Ovary (tissue), 7 donors: ENCODE measurements at regions not wholly inside any gene's neighbourhood (a gene's known extent, or its start where the extent isn't known, plus 50 kb on each side); places are given as distances from the start of the nearest gene placed in this dataset.

ENCODE experiments used
- DNase-seq, 5 donors: peaks; one replicate each; pipeline ENCODE4 v3.0.0-alpha.2; 2019 to 2020
- H3K27ac ChIP-seq, 2 donors: fragments of 200-600 bp; one replicate each; pipeline versions ENCODE4 v1.5.1 to v1.8.0; 2019 to 2022
- H3K27me3 ChIP-seq: fragments of 200-600 bp; one replicate; pipeline ENCODE4 v1.8.0; 2022
- H3K36me3 ChIP-seq: fragments of 200-600 bp; sonication (generic); one replicate; pipeline ENCODE4 v1.5.1; 2019
- H3K4me1 ChIP-seq: one replicate; pipeline ENCODE4 v1.8.1; 2013; ENCODE audit warnings: mild to moderate bottlenecking, moderate library complexity; ENCODE audit not compliant: insufficient read depth
- H3K4me3 ChIP-seq: fragments of 200-600 bp; sonication (generic); one replicate; pipeline ENCODE4 v1.5.1; 2017
- H3K9me3 ChIP-seq, 2 donors: fragments of 200-600 bp in 1 of 2; sonication (generic) in 1 of 2; one replicate each; pipeline versions ENCODE4 v1.5.1 to v1.8.1; 2013 to 2019; ENCODE audit warnings: mild to moderate bottlenecking in 1 of 2, moderate library complexity in 1 of 2
- EP300 ChIP-seq: sonication (generic); formaldehyde crosslinking; IDR thresholded peaks from one replicate; pipeline ENCODE4 v1.6.1; 2017; ENCODE audit warnings: antibody characterized with exemption
- POLR2A ChIP-seq: fragments of 450-650 bp; IDR thresholded peaks from one replicate; pipeline ENCODE4 v1.6.1; 2017; ENCODE audit warnings: antibody characterized with exemption, mild to moderate bottlenecking, moderate library complexity
- WGBS, 3 donors: extraction: QIAGEN DNeasy Blood & Tissue Kit in 1 of 3; methylation state at CpG; one replicate each; pipeline versions ENCODE4 v1.1.5 to v1.1.7; 2013 to 2017; 5-methylcytosine and 5-hydroxymethylcytosine counted together
- intact Hi-C, 4 donors: fragments of 100-400 bp; cut with DNase I; formaldehyde crosslinking; loops; one replicate each; pipeline versions ENCODE4 v1.11.0 to v1.15.1; 2022 to 2023
- TF ChIP-seq, protein P1 (sequence below), 3 donors: fragments of 450-650 bp in 2 of 3; fragments of 200-600 bp in 1 of 3; IDR thresholded peaks; one replicate each; pipeline versions ENCODE4 v1.5.1 to v1.8.0; 2016 to 2022; ENCODE audit warnings: antibody characterized with exemption in 3 of 3, mild to moderate bottlenecking in 1 of 3
- donor health status: DM: no; HTN: no; CAD: no; lungs with moderate emphysema.
- donor health status: DM: no; HTN: no; CAD: no.
- donor health status: Bipolar disorder and iron deficiency.
- donor health status: DM: no; HTN: no; CAD: no.
- donor health status: DM: yes; HTN: yes; CAD: no.

DNA sequence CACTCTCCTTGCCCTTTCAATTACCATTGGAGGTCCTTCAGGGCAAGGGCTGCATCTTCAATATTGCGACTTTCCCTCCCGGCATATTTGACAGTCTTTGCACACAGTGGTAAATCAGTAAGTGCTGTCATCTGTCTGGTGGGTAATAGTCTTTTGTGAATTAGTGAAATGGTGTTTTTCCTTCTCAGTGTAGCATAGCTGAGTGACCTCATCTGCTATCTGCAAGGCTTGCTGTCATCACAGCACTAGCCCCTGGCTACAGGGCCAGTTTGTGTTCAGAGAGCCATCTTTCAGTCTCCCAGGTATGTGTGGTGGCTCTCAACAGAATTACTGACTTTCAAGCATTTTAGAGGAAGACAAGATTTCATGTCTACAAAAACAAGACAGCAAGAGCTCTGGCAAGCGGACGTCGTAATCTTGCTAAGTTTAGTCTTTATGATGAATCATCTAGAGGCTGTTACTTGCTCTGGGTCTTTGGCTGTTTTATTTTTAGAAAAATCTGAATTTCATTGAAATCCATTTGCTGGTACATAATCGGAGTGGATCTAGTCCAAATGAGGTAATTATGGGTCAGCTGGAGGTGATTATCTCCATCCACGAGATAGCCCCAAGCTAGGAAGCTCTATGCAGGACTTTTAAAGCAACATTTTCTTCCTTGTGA lies 528.9 kb downstream of the EPM2A start:
- TF ChIP-seq POLR2A, result no peak
- TF ChIP-seq, protein P1, sequence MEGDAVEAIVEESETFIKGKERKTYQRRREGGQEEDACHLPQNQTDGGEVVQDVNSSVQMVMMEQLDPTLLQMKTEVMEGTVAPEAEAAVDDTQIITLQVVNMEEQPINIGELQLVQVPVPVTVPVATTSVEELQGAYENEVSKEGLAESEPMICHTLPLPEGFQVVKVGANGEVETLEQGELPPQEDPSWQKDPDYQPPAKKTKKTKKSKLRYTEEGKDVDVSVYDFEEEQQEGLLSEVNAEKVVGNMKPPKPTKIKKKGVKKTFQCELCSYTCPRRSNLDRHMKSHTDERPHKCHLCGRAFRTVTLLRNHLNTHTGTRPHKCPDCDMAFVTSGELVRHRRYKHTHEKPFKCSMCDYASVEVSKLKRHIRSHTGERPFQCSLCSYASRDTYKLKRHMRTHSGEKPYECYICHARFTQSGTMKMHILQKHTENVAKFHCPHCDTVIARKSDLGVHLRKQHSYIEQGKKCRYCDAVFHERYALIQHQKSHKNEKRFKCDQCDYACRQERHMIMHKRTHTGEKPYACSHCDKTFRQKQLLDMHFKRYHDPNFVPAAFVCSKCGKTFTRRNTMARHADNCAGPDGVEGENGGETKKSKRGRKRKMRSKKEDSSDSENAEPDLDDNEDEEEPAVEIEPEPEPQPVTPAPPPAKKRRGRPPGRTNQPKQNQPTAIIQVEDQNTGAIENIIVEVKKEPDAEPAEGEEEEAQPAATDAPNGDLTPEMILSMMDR (IDR thresholded peaks at IDR 0.05), result no peak
- TF ChIP-seq EP300, result no peak
- no peaks in the 10 kb centered on the region for H3K27me3 ChIP-seq
- H3K36me3 ChIP-seq, result no peaks in the 10 kb centered on the region
- no peaks in the 10 kb centered on the region for H3K9me3 ChIP-seq
- DNase-seq, result peak in 1 of 5 donors; percentile 20
- H3K27ac ChIP-seq, result no peak overlapping the region
- no peak overlapping the region for H3K4me3 ChIP-seq
- intact Hi-C loops, result no loop called here
- peaks cover 1% of the 10 kb centered on the region for H3K4me1 ChIP-seq
- 32 to 48% (median 37%) methylated on average over 7 of the region's 7 CpGs for WGBS, 3 donors

GRCh38 chr6:145208474-145208873 lies 526.8 kb downstream of the EPM2A start:
- Histone ChIP-seq H3K4me3 (no peak overlapping the region), H3K27ac (no peak overlapping the region), H3K36me3 (no peaks in the 10 kb centered on the region), H3K27me3 (no peaks in the 10 kb centered on the region), H3K4me1 (peaks cover 1% of the 10 kb centered on the region), H3K9me3 (no peaks in the 10 kb centered on the region)
- WGBS, 3 donors, result 64 to 77% (median 76%) methylated on average over 1 of the region's 1 CpG
- TF ChIP-seq EP300, result no peak
- TF ChIP-seq, protein P1 (IDR thresholded peaks at IDR 0.05), result no peak
- no peak for TF ChIP-seq POLR2A
- no peak for DNase-seq
- intact Hi-C loops, result no loop called here

DNA sequence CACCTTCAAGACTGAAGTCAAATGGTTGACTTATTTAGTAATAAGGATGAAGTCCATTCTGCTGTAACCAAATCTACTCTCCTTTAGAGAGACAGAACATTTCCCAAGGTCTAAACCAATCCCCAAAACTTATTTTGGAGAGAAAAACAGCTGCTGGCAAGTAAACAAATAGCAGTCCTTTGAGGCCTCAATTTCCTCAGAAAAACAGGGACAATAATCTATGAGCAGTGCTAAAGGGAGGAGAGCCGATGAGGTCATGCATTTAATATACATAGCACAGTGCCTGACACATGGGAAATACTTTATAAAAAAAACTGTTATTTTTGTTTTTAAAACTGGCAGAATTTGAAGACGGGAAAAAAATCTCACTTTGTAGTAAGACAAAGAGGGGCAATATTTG lies 526.0 kb downstream of the EPM2A start:
- WGBS, 3 donors, result 81 to 88% (median 86%) methylated on average over 2 of the region's 2 CpGs
- no peaks in the 10 kb centered on the region for H3K9me3 ChIP-seq
- peaks cover 1% of the 10 kb centered on the region for H3K4me1 ChIP-seq
- DNase-seq, result no peak
- no peak overlapping the region for H3K27ac ChIP-seq
- no peak overlapping the region for H3K4me3 ChIP-seq
- intact Hi-C loops, result no loop called here
- H3K27me3 ChIP-seq, result no peaks in the 10 kb centered on the region
- no peaks in the 10 kb centered on the region for H3K36me3 ChIP-seq
- TF ChIP-seq POLR2A (no peak), EP300 (no peak)
- TF ChIP-seq, protein P1 (IDR thresholded peaks at IDR 0.05), result no peak

- no peak for DNase-seq
- Histone ChIP-seq H3K27ac (no peak overlapping the region), H3K4me1 (no peaks in the 10 kb centered on the region), H3K36me3 (no peaks in the 10 kb centered on the region), H3K4me3 (no peak overlapping the region), H3K9me3 (no peaks in the 10 kb centered on the region), H3K27me3 (no peaks in the 10 kb centered on the region)
- intact Hi-C loops, result no loop called here
- TF ChIP-seq POLR2A (no peak), EP300 (no peak)
- TF ChIP-seq, protein P1 (IDR thresholded peaks at IDR 0.05), result no peak
These were observed 522.5 kb downstream of the EPM2A start for GRCh38 chr6:145212813-145213212.
